ENCODE measurements at regions not wholly inside any gene's neighbourhood (a gene's known extent, or its start where the extent isn't known, plus 50 kb on each side); places are given as distances from the start of the nearest gene placed in this dataset.
"Not testable (repeated sequence)": the region's sequence is repeated elsewhere in the genome, so short reads cannot be mapped to it uniquely, and the experiment has no call there.

DNA sequence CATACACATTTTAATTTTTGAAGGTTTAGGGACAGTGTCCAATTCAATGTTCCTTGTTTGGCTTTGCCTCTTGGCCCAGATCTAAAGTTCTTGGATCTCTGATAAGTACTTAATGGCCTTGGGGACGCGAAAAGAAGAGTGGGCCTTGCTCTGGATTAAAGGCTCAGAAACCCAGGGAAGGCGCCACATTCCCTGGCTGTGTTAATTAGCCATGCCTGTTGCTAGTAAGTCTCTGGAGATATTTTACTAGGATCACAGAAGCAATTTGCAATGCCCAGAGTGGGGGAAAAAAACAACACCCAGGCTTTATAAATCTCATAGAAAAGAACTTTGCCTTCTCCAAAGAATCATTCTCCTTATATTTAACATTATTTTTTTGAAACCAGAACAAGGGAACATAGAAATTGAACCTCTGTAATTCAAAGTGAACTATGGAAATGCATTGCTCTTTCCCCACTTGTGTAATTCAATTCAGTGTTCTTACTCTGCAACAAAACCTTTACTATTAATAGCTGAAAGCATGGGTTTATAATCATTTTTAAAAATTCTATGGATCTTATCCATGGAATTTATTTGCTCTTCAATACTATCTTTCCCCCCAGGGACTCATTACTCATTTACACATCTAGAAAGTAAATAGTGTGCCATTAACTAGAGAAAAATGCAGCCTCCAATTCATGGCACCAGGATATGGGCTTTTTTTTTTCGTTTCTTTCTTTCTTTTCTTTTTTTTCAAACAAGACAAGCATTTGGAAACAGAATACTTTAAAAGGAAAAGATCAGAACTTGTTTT, 172.2 kb upstream of the ANKRD55 start:
- Mint-ChIP-seq H3K27ac (no peak overlapping the region), H3K4me3 (no peak overlapping the region), H3K9me3 (no peaks in the 10 kb centered on the region), H3K4me1 (peaks cover 12% of the 10 kb centered on the region), H3K36me3 (no peaks in the 10 kb centered on the region), H3K27me3 (no peaks in the 10 kb centered on the region)
- ATAC-seq (ENCODE audit: low read depth) (no peak), DNase-seq (ENCODE audit: low spot score in 2 of 2) (no peak)

GRCh38 chr5:56402266-56403220, 169.4 kb upstream of the ANKRD55 start:
- Mint-ChIP-seq H3K4me1 (peaks cover 8% of the 10 kb centered on the region), H3K27me3 (no peaks in the 10 kb centered on the region), H3K9me3 (no peaks in the 10 kb centered on the region), H3K4me3 (no peak overlapping the region), H3K36me3 (no peaks in the 10 kb centered on the region), H3K27ac (no peak overlapping the region)
- ATAC-seq (ENCODE audit: low read depth) = no peak
- no peak for DNase-seq (ENCODE audit: low spot score in 2 of 2)

DNA sequence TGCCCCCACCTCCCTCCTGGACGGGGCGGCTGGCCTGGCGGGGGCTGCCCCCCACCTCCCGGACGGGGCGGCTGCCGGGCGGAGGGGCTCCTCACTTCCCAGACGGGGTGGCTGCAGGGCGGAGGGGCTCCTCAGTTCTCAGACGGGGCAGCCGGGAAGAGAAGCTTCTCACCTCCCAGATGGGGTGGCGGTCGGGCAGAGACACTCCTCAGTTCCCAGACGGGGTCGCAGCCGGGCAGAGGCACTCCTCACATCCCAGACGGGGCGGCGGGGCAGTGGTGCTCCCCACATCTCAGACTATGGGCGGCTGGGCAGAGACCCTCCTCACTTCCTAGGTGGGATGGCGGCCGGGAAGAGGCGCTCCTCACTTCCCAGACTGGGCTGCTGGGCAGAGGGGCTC, 164.7 kb upstream of the ANKRD55 start:
- not testable (repeated sequence) for H3K4me1 Mint-ChIP-seq; DNase-seq (ENCODE audit: low spot score in 2 of 2); H3K4me3 Mint-ChIP-seq; H3K27me3 Mint-ChIP-seq; H3K27ac Mint-ChIP-seq; H3K36me3 Mint-ChIP-seq; ATAC-seq (ENCODE audit: low read depth)
- H3K9me3 Mint-ChIP-seq = peaks cover 10% of the 10 kb centered on the region

GRCh38 chr5:56396634-56397033, 163.5 kb upstream of the ANKRD55 start:
- no peak overlapping the region for H3K27ac Mint-ChIP-seq
- H3K4me1 Mint-ChIP-seq = peaks cover 17% of the 10 kb centered on the region
- no peak for DNase-seq (ENCODE audit: low spot score in 2 of 2)
- H3K36me3 Mint-ChIP-seq = peaks cover 11% of the 10 kb centered on the region
- H3K4me3 Mint-ChIP-seq = no peak overlapping the region
- H3K27me3 Mint-ChIP-seq = no peaks in the 10 kb centered on the region
- H3K9me3 Mint-ChIP-seq = peaks cover 14% of the 10 kb centered on the region
- ATAC-seq (ENCODE audit: low read depth) = no peak

GRCh38 chr5:56389261-56389660, 156.1 kb upstream of the ANKRD55 start:
- Mint-ChIP-seq H3K9me3 (peaks cover 4% of the 10 kb centered on the region), H3K27me3 (no peaks in the 10 kb centered on the region), H3K36me3 (peaks cover 6% of the 10 kb centered on the region), H3K27ac (no peak overlapping the region), H3K4me3 (no peak overlapping the region), H3K4me1 (peaks cover 42% of the 10 kb centered on the region)
- no peak for DNase-seq (ENCODE audit: low spot score in 2 of 2)
- no peak for ATAC-seq (ENCODE audit: low read depth)

GRCh38 chr5:56388229-56388985, 155.3 kb upstream of the ANKRD55 start:
- Mint-ChIP-seq H3K27ac (no peak overlapping the region), H3K4me1 (peaks cover 42% of the 10 kb centered on the region), H3K9me3 (peaks cover 4% of the 10 kb centered on the region), H3K36me3 (peaks cover 6% of the 10 kb centered on the region), H3K4me3 (no peak overlapping the region), H3K27me3 (no peaks in the 10 kb centered on the region)
- DNase-seq (ENCODE audit: low spot score in 2 of 2) (no peak), ATAC-seq (ENCODE audit: low read depth) (no peak)

DNA sequence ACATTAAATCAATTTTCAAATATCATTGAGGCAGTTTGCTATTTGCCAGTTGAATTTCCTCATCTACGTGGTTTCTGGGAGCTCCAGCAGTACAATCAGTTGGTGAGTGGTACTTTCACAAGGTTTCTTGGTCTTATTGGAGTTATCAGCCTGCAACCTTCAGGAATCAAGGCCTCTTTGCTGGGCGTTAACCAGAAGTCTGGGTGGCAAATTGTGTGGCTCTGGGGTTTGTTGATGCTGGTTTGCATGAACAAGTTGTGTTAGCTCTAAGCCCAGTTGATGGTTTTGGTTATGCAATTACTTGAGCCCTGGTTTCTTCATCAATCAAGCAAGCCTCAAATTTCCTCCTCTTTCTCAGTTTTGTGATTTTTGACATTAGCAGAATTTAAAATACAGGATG, 152.9 kb upstream of the ANKRD55 start:
- H3K27ac Mint-ChIP-seq = no peak overlapping the region
- ATAC-seq (ENCODE audit: low read depth) (no peak), DNase-seq (ENCODE audit: low spot score in 2 of 2) (no peak)
- no peaks in the 10 kb centered on the region for H3K9me3 Mint-ChIP-seq
- H3K4me1 Mint-ChIP-seq = peaks cover 19% of the 10 kb centered on the region
- no peaks in the 10 kb centered on the region for H3K27me3 Mint-ChIP-seq
- H3K36me3 Mint-ChIP-seq = no peaks in the 10 kb centered on the region
- H3K4me3 Mint-ChIP-seq = no peak overlapping the region

- ATAC-seq (ENCODE audit: low read depth) = no peak
- Mint-ChIP-seq H3K9me3 (no peaks in the 10 kb centered on the region), H3K4me3 (no peak overlapping the region), H3K27me3 (no peaks in the 10 kb centered on the region), H3K27ac (no peak overlapping the region), H3K4me1 (peaks cover 8% of the 10 kb centered on the region), H3K36me3 (no peaks in the 10 kb centered on the region)
- DNase-seq (ENCODE audit: low spot score in 2 of 2) = no peak
Measured at GRCh38 chr5:56384186-56384585, 151.1 kb upstream of the ANKRD55 start.

DNA sequence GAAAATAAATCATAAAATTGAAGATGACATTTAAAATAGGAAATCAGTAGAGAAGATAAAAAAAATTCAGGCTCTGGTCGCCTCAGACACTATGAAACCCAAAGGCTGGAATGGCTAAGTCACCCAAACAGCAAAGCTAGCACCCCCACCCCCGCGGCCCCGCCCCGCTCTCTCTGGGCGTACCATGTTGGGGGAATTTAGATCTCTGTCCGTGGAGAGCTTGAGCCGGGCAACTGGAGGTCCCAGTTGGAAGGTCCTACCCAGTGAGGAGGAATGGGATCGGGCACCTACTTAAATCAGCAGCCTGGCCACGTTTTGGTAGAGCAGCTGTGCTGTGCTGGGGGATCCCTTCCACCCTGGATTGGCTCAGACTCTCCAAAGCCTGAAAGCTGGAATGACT, 150.6 kb upstream of the ANKRD55 start:
- H3K4me3 Mint-ChIP-seq = no peak overlapping the region
- H3K36me3 Mint-ChIP-seq = no peaks in the 10 kb centered on the region
- H3K27ac Mint-ChIP-seq = no peak overlapping the region
- no peaks in the 10 kb centered on the region for H3K27me3 Mint-ChIP-seq
- DNase-seq (ENCODE audit: low spot score in 2 of 2) = no peak
- no peak for ATAC-seq (ENCODE audit: low read depth)
- H3K4me1 Mint-ChIP-seq = peaks cover 8% of the 10 kb centered on the region
- H3K9me3 Mint-ChIP-seq = no peaks in the 10 kb centered on the region

DNA sequence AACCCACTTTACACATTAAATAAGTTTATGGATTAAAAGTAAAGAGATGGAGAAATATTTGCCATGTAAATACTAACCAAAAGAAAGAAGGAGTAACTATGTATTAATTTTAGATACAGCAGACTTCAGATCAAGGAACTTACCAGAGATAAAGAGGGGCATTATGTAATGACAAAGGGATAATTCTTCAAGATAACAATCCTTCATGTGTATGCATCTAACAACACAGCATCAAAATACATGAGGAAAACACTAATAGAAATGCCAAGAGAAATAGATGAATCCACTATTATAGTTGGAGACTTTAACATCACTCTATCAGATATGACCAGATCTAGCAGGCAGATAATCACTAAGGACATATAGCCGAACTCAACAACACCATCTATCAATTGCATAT, 149.8 kb upstream of the ANKRD55 start:
- Mint-ChIP-seq H3K27me3 (no peaks in the 10 kb centered on the region), H3K36me3 (no peaks in the 10 kb centered on the region), H3K9me3 (no peaks in the 10 kb centered on the region), H3K4me3 (no peak overlapping the region), H3K27ac (no peak overlapping the region), H3K4me1 (peaks cover 8% of the 10 kb centered on the region)
- no peak for ATAC-seq (ENCODE audit: low read depth)
- DNase-seq (ENCODE audit: low spot score in 2 of 2) = no peak

DNA sequence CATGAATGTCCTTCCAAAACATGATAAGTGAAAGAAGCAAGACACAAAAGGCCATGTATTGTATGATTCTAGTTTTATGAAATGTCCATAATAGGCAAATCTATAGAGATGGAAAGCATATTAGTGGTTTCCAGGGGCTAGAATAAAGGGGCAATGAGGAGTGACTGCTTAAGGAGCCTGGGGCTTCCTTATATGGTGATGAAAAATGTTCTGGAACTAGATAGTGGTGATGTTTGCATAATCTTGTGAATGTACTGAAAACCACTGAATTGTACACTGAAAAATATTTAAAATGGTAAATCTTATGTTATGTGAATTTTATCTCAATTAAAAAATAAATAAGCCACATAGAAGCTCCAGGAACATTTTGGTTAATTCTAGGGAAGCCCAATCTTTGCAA, 144.4 kb upstream of the ANKRD55 start:
- peaks cover 9% of the 10 kb centered on the region for H3K36me3 Mint-ChIP-seq
- H3K27ac Mint-ChIP-seq = no peak overlapping the region

DNA sequence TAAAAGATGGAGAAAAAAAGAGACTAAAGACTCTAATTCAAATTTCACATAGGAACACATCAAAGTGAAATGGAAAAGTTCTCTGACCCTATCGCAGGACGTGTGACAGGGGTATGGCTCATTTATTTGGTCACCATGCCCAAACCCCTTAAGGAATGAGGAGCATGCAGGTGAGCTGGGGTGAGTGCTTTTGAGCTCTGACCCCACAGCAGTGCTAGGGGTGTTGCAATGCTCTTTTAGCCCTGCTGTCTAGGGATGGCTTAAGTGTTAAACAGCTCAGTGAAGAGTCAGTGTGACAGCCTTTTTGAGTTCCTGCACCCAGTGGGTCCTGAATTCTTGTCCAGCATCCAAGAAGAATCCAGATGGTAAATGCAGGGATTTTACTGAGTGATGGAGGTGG, 143.0 kb upstream of the ANKRD55 start:
- no peaks in the 10 kb centered on the region for H3K27me3 Mint-ChIP-seq
- peaks cover 6% of the 10 kb centered on the region for H3K9me3 Mint-ChIP-seq
- H3K27ac Mint-ChIP-seq = no peak overlapping the region
- H3K4me3 Mint-ChIP-seq = no peak overlapping the region
- no peak for DNase-seq (ENCODE audit: low spot score in 2 of 2)
- ATAC-seq (ENCODE audit: low read depth) = no peak
- peaks cover 2% of the 10 kb centered on the region for H3K4me1 Mint-ChIP-seq
- peaks cover 9% of the 10 kb centered on the region for H3K36me3 Mint-ChIP-seq

More for the DNA sequence above, 144.4 kb upstream of the ANKRD55 start:
- DNase-seq (ENCODE audit: low spot score in 2 of 2) (no peak), ATAC-seq (ENCODE audit: low read depth) (no peak)
- peaks cover 2% of the 10 kb centered on the region for H3K4me1 Mint-ChIP-seq
- peaks cover 6% of the 10 kb centered on the region for H3K9me3 Mint-ChIP-seq
- H3K4me3 Mint-ChIP-seq = no peak overlapping the region
- H3K27me3 Mint-ChIP-seq = no peaks in the 10 kb centered on the region

DNA sequence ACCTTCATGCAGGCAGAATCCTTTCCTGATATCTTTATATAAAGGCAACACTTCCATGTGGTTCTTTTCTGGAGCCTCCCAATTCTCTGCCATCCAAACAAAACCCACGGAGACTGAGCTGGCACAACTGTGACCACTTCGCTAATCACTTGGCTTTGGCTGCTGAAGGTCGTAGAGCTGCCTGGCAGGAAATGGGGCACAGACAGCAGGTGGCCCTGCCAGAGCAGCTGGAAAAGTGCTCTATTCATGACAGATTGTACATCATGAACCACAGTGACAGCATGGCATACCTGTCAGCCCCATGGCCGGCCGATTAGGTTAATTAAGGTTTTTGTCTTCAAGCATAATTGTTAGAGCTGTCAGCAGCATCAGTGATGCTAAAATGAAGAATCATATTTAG, 141.9 kb upstream of the ANKRD55 start:
- Mint-ChIP-seq H3K4me3 (no peak overlapping the region), H3K9me3 (peaks cover 6% of the 10 kb centered on the region), H3K27me3 (no peaks in the 10 kb centered on the region), H3K27ac (no peak overlapping the region), H3K4me1 (peaks cover 2% of the 10 kb centered on the region), H3K36me3 (peaks cover 9% of the 10 kb centered on the region)
- ATAC-seq (ENCODE audit: low read depth) (no peak), DNase-seq (ENCODE audit: low spot score in 2 of 2) (no peak)

DNA sequence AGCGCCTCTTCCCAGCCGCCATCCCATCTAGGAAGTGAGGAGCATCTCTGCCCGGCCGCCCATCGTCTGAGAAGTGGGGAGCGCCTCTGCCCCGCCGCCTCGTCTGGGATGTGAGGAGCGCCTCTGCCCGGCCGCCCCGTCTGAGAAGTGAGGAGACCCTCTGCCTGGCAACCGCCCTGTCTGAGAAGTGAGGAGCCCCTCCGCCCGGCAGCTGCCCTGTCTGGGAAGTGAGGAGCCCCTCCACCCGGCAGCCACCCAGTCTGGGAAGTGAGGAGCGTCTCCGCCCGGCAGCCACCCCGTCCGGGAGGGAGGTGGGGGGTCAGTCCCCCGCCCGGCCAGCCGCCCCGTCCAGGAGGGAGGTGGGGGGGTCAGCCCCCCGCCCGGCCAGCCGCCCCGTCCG, 139.4 kb upstream of the ANKRD55 start:
- not testable (repeated sequence) for H3K4me3 Mint-ChIP-seq; H3K27me3 Mint-ChIP-seq; DNase-seq (ENCODE audit: low spot score in 2 of 2); H3K36me3 Mint-ChIP-seq; H3K4me1 Mint-ChIP-seq; H3K27ac Mint-ChIP-seq; ATAC-seq (ENCODE audit: low read depth); H3K9me3 Mint-ChIP-seq

All from memory B cell (primary cell).